ENCODE measurements at regions not wholly inside any gene's neighbourhood (a gene's known extent, or its start where the extent isn't known, plus 50 kb on each side); places are given as distances from the start of the nearest gene placed in this dataset.

DNA sequence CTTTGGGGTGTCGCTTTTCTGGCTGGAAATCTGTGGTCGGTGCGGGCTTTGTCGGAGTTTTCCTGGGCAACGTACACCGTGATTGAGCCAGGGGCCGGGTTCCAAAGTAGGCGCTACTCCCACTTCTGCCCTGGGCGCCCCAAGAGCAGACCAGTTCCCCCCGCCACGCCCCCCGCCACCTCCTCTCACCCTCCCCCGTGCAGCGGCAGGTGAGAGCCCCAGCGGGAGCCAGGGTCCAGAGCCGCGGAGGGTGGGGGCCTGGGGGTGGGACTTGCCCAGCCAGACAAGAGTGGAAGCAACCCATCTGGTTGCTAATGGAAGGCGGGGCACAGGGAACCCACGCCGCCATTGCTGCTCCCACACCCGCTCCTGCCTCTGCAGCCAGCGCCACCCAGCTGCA, 2195.9 kb downstream of the PCDH9 start:
- Histone ChIP-seq H3K27ac (no peak overlapping the region), H3K36me3 (no peaks in the 10 kb centered on the region), H3K4me1 (no peaks in the 10 kb centered on the region), H3K9me3 (no peaks in the 10 kb centered on the region), H3K27me3 (no peaks in the 10 kb centered on the region), H3K4me3 (no peak overlapping the region)
- intact Hi-C loops (cut with DNase I; ENCODE audit: low total_unique reads) = no loop called here
- in situ Hi-C loops (cut with MboI; ENCODE audit: low sequenced_read_pairs in 4 of 4) = no loop called here
- ATAC-seq (no peak), DNase-seq (no peak)
- TF ChIP-seq POLR2A (IDR thresholded peaks at IDR 0.05) = no peak
- TF ChIP-seq, protein P1, sequence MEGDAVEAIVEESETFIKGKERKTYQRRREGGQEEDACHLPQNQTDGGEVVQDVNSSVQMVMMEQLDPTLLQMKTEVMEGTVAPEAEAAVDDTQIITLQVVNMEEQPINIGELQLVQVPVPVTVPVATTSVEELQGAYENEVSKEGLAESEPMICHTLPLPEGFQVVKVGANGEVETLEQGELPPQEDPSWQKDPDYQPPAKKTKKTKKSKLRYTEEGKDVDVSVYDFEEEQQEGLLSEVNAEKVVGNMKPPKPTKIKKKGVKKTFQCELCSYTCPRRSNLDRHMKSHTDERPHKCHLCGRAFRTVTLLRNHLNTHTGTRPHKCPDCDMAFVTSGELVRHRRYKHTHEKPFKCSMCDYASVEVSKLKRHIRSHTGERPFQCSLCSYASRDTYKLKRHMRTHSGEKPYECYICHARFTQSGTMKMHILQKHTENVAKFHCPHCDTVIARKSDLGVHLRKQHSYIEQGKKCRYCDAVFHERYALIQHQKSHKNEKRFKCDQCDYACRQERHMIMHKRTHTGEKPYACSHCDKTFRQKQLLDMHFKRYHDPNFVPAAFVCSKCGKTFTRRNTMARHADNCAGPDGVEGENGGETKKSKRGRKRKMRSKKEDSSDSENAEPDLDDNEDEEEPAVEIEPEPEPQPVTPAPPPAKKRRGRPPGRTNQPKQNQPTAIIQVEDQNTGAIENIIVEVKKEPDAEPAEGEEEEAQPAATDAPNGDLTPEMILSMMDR (IDR thresholded peaks at IDR 0.05 in 4 of 5, conservative IDR thresholded peaks at IDR 0.05 in 1 of 5) = no peak

DNA sequence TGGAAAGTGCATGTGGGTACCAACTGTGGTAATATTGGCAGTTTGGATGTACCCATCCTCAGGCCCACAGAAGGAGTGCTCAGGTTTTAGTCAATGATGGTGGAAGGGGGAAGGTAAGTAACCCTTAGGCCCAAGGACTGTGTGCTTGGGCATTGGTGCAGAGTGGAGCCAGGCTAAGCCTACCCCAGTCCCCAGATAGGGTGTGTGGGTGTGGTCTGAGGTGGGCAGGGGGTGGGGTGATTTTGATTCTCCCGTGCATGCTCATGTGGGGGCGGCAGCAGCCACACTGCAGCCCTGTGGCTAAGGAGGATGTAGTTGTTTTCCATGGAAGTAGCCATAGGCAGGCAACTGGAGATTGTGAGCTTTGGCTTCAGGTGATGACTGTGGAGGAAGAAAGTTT, 2197.3 kb downstream of the PCDH9 start:
- Histone ChIP-seq H3K27me3 (no peaks in the 10 kb centered on the region), H3K4me1 (no peaks in the 10 kb centered on the region), H3K4me3 (no peak overlapping the region), H3K9me3 (no peaks in the 10 kb centered on the region), H3K36me3 (no peaks in the 10 kb centered on the region), H3K27ac (no peak overlapping the region)
- ATAC-seq (no peak), DNase-seq (no peak)
- intact Hi-C loops (cut with DNase I; ENCODE audit: low total_unique reads) (no loop called here), in situ Hi-C loops (cut with MboI; ENCODE audit: low sequenced_read_pairs in 4 of 4) (no loop called here)
- no peak for TF ChIP-seq POLR2A (IDR thresholded peaks at IDR 0.05)
- TF ChIP-seq, protein P1 (IDR thresholded peaks at IDR 0.05 in 4 of 5, conservative IDR thresholded peaks at IDR 0.05 in 1 of 5) = no peak

DNA sequence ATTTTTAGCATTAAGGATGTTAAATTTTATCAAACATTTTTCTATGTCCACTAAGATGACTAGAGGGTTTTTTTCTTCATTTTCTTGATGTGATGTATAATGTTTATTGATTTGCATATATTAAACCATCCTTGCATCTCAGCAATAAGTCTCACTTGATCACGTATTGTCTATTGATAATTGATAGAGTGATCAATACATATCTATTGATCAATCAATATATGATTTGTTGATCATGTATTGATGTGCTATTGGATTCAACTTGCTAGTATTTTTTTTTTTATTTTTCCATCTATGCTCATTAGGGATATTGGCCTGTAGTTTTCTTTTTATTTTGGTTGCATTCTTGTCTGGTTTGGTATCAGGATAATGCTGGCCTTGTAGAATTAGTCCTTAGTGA, 2202.0 kb downstream of the PCDH9 start:
- Histone ChIP-seq H3K4me1 (no peaks in the 10 kb centered on the region), H3K36me3 (no peaks in the 10 kb centered on the region), H3K27me3 (no peaks in the 10 kb centered on the region), H3K4me3 (no peak overlapping the region), H3K9me3 (no peaks in the 10 kb centered on the region), H3K27ac (no peak overlapping the region)
- in situ Hi-C loops (cut with MboI; ENCODE audit: low sequenced_read_pairs in 4 of 4) (no loop called here), intact Hi-C loops (cut with DNase I; ENCODE audit: low total_unique reads) (no loop called here)
- no peak for ATAC-seq
- TF ChIP-seq, protein P1 (IDR thresholded peaks at IDR 0.05 in 4 of 5, conservative IDR thresholded peaks at IDR 0.05 in 1 of 5) = no peak
- DNase-seq = no peak

DNA sequence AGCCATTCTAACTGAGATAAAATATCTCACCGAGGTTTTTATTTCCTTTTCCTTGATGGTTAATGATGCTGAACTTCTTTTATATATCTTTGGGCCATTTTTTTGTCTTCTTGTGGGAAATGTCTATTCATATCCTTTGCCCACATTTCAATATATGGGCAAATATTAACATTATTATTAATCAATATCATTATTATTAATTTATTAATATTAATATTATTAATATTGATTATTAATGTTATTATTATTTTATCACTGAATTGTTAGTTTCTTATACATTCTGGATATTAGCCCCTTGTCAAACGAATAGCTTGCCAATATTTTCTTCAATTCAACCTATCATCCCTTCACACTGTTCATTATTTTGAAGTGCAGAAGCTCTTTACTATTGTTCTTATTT, 2203.6 kb downstream of the PCDH9 start:
- intact Hi-C loops (cut with DNase I; ENCODE audit: low total_unique reads) (no loop called here), in situ Hi-C loops (cut with MboI; ENCODE audit: low sequenced_read_pairs in 4 of 4) (no loop called here)
- Histone ChIP-seq H3K27ac (no peak overlapping the region), H3K36me3 (no peaks in the 10 kb centered on the region), H3K27me3 (no peaks in the 10 kb centered on the region), H3K4me3 (no peak overlapping the region), H3K9me3 (no peaks in the 10 kb centered on the region), H3K4me1 (no peaks in the 10 kb centered on the region)
- ATAC-seq (no peak), DNase-seq (no peak)
- no peak for TF ChIP-seq POLR2A (IDR thresholded peaks at IDR 0.05)
- TF ChIP-seq, protein P1 (IDR thresholded peaks at IDR 0.05 in 4 of 5, conservative IDR thresholded peaks at IDR 0.05 in 1 of 5) = no peak

DNA sequence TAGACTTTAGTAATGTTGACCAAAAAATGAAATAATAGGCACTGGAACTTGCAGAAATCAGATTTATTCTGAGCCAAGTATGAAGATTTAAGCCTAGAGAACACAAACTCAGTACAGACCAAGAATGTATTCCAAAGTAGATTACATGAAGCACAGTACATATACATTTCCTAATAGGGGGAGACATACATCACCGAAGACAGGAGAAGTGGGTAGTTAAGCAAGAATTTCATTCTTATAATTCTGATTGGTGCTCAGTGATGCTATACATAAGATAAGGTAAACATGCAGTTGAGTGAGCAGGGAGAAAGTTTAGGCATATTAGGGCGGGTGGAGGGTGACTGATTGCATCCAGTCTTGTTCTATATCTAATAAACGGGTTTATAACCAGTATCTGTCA, 2218.8 kb downstream of the PCDH9 start:
- H3K4me1 ChIP-seq = no peaks in the 10 kb centered on the region
- ATAC-seq = no peak

More for the DNA sequence above, 2218.8 kb downstream of the PCDH9 start:
- in situ Hi-C loops (cut with MboI; ENCODE audit: low sequenced_read_pairs in 4 of 4) (no loop called here), intact Hi-C loops (cut with DNase I; ENCODE audit: low total_unique reads) (no loop called here)
- no peak for TF ChIP-seq POLR2A (IDR thresholded peaks at IDR 0.05)
- TF ChIP-seq, protein P1 (IDR thresholded peaks at IDR 0.05 in 4 of 5, conservative IDR thresholded peaks at IDR 0.05 in 1 of 5) = no peak
- DNase-seq = no peak
- Histone ChIP-seq H3K9me3 (no peaks in the 10 kb centered on the region), H3K36me3 (no peaks in the 10 kb centered on the region), H3K27me3 (no peaks in the 10 kb centered on the region), H3K4me3 (no peak overlapping the region), H3K27ac (no peak overlapping the region)

Data from gastrocnemius medialis (tissue), 4 donors.